Sigmoid colon (tissue), 6 donors: ENCODE measurements at regions not wholly inside any gene's neighbourhood (a gene's known extent, or its start where the extent isn't known, plus 50 kb on each side); places are given as distances from the start of the nearest gene placed in this dataset.

Source experiments
- DNase-seq: peaks from one replicate; pipeline ENCODE4 v3.0.0-alpha.2; 2019
- H3K27ac ChIP-seq, 4 donors: fragments of 200-600 bp; sonication (generic); one replicate each; pipeline ENCODE4 v1.5.1; 2016 to 2019; ENCODE audit warnings: mild to moderate bottlenecking in 1 of 4
- H3K27me3 ChIP-seq, 3 donors: fragments of 200-600 bp; sonication (generic); one replicate each; pipeline ENCODE4 v1.5.1; 2019; ENCODE audit warnings: mild to moderate bottlenecking in 1 of 3
- H3K36me3 ChIP-seq, 4 donors: fragments of 200-600 bp; sonication (generic); one replicate each; pipeline ENCODE4 v1.5.1; 2016 to 2019
- H3K4me1 ChIP-seq, 4 donors: fragments of 200-600 bp; sonication (generic); one replicate each; pipeline ENCODE4 v1.5.1; 2017 to 2019
- H3K4me3 ChIP-seq, 4 donors: fragments of 200-600 bp; sonication (generic); one replicate each; pipeline ENCODE4 v1.5.1; 2017 to 2019; ENCODE audit warnings: mild to moderate bottlenecking in 2 of 4, moderate library complexity in 1 of 4
- H3K9me3 ChIP-seq, 4 donors: fragments of 200-600 bp in 3 of 4; sonication (generic) in 3 of 4; one replicate each; pipeline versions ENCODE4 v1.5.1 to v1.6.1; 2013 to 2019
- CTCF ChIP-seq, 4 experiments: fragments of 450-650 bp in 3 of 4; fragments of 200-600 bp in 1 of 4; IDR thresholded peaks; one replicate each; pipeline ENCODE4 v1.5.1; 2016 to 2019; ENCODE audit warnings: antibody characterized with exemption in 4 of 4, mild to moderate bottlenecking in 3 of 4, moderate library complexity in 2 of 4
- EP300 ChIP-seq, 4 donors: sonication (generic); formaldehyde crosslinking; IDR thresholded peaks; one replicate each; pipeline ENCODE4 v1.6.1; 2017; ENCODE audit warnings: antibody characterized with exemption in 4 of 4
- POLR2A ChIP-seq, 2 donors: fragments of 450-650 bp; IDR thresholded peaks; one replicate each; pipeline ENCODE4 v1.6.1; 2016; ENCODE audit warnings: antibody characterized with exemption in 2 of 2, mild to moderate bottlenecking in 2 of 2, moderate library complexity in 2 of 2
- POLR2AphosphoS5 ChIP-seq, 4 donors: sonication (generic); formaldehyde crosslinking; IDR thresholded peaks; one replicate each; pipeline ENCODE4 v1.6.1; 2017; ENCODE audit warnings: antibody characterized with exemption in 4 of 4
- WGBS, 2 donors: extraction: QIAGEN DNeasy Blood & Tissue Kit; methylation state at CpG; one replicate each; pipeline ENCODE4 v1.1.7; 2013; 5-methylcytosine and 5-hydroxymethylcytosine counted together
- intact Hi-C: fragments of 100-400 bp; cut with DNase I; formaldehyde crosslinking; loops from one replicate; pipeline ENCODE4 v1.15.1; 2023
- donor health status: healthy with polysubstance abuse.
- donor health status: healthy.

- no peaks in the 10 kb centered on the region for H3K9me3 ChIP-seq
- WGBS, 2 donors = 82 to 90% methylated on average over 3 of the region's 3 CpGs
- H3K27ac ChIP-seq = no peak overlapping the region
- H3K4me3 ChIP-seq = no peak overlapping the region
- H3K4me1 ChIP-seq = no peaks in the 10 kb centered on the region
- no peak for DNase-seq
- H3K36me3 ChIP-seq = no peaks in the 10 kb centered on the region
- TF ChIP-seq CTCF (IDR thresholded peaks at IDR 0.05) (no peak), POLR2A (IDR thresholded peaks at IDR 0.05) (no peak), EP300 (IDR thresholded peaks at IDR 0.05) (no peak), POLR2AphosphoS5 (IDR thresholded peaks at IDR 0.05) (no peak)
- H3K27me3 ChIP-seq = no peaks in the 10 kb centered on the region
- intact Hi-C loops = no loop called here
Measured at GRCh38 chr7:17472518-17472917, 174.1 kb downstream of the AHR start.

- intact Hi-C loops = no loop called here
- H3K9me3 ChIP-seq = no peaks in the 10 kb centered on the region
- H3K4me1 ChIP-seq = no peaks in the 10 kb centered on the region
- DNase-seq = no peak
- no peaks in the 10 kb centered on the region for H3K36me3 ChIP-seq
- no peak overlapping the region for H3K4me3 ChIP-seq
- H3K27ac ChIP-seq = no peak overlapping the region
- TF ChIP-seq POLR2A (IDR thresholded peaks at IDR 0.05) (no peak), POLR2AphosphoS5 (IDR thresholded peaks at IDR 0.05) (no peak), EP300 (IDR thresholded peaks at IDR 0.05) (no peak), CTCF (IDR thresholded peaks at IDR 0.05) (no peak)
- H3K27me3 ChIP-seq = no peaks in the 10 kb centered on the region
- 90 to 97% methylated on average over 2 of the region's 2 CpGs for WGBS, 2 donors
Measured at GRCh38 chr7:17472939-17473338, 174.5 kb downstream of the AHR start.

GRCh38 chr7:17474724-17475344, 176.4 kb downstream of the AHR start:
- intact Hi-C loops = no loop called here

GRCh38 chr7:17477182-17477581, 178.7 kb downstream of the AHR start:
- WGBS, 2 donors = 20 to 71% methylated on average over 2 of the region's 2 CpGs
- H3K9me3 ChIP-seq = no peaks in the 10 kb centered on the region
- no peak for DNase-seq
- H3K4me3 ChIP-seq = no peak overlapping the region
- TF ChIP-seq POLR2A (IDR thresholded peaks at IDR 0.05) (no peak), POLR2AphosphoS5 (IDR thresholded peaks at IDR 0.05) (no peak), CTCF (IDR thresholded peaks at IDR 0.05) (no peak), EP300 (IDR thresholded peaks at IDR 0.05) (no peak)
- H3K27ac ChIP-seq = no peak overlapping the region
- intact Hi-C loops = no loop called here
- no peaks in the 10 kb centered on the region for H3K27me3 ChIP-seq
- no peaks in the 10 kb centered on the region for H3K36me3 ChIP-seq
- no peaks in the 10 kb centered on the region for H3K4me1 ChIP-seq

More at GRCh38 chr7:17474724-17475344, 176.4 kb downstream of the AHR start:
- Histone ChIP-seq H3K4me3 (no peak overlapping the region), H3K4me1 (no peaks in the 10 kb centered on the region), H3K27ac (no peak overlapping the region), H3K9me3 (no peaks in the 10 kb centered on the region), H3K36me3 (no peaks in the 10 kb centered on the region), H3K27me3 (no peaks in the 10 kb centered on the region)
- DNase-seq = no peak
- WGBS, 2 donors = 92% methylated on average over 13 of the region's 13 CpGs
- TF ChIP-seq POLR2A (IDR thresholded peaks at IDR 0.05) = no peak
- TF ChIP-seq EP300 (IDR thresholded peaks at IDR 0.05) = no peak

GRCh38 chr7:17481118-17481517, 182.7 kb downstream of the AHR start:
- TF ChIP-seq POLR2AphosphoS5 (IDR thresholded peaks at IDR 0.05) = no peak
- TF ChIP-seq POLR2A (IDR thresholded peaks at IDR 0.05) = no peak
- no peak for TF ChIP-seq EP300 (IDR thresholded peaks at IDR 0.05)
- TF ChIP-seq CTCF (IDR thresholded peaks at IDR 0.05) = no peak
- no peaks in the 10 kb centered on the region for H3K4me1 ChIP-seq
- no peak for DNase-seq
- H3K9me3 ChIP-seq = no peaks in the 10 kb centered on the region
- no peak overlapping the region for H3K27ac ChIP-seq
- H3K36me3 ChIP-seq = no peaks in the 10 kb centered on the region
- intact Hi-C loops = no loop called here
- 92 to 97% methylated on average over 2 of the region's 2 CpGs for WGBS, 2 donors
- no peak overlapping the region for H3K4me3 ChIP-seq
- no peaks in the 10 kb centered on the region for H3K27me3 ChIP-seq
